ENCODE measurements at regions not wholly inside any gene's neighbourhood (a gene's known extent, or its start where the extent isn't known, plus 50 kb on each side); places are given as distances from the start of the nearest gene placed in this dataset.

DNA sequence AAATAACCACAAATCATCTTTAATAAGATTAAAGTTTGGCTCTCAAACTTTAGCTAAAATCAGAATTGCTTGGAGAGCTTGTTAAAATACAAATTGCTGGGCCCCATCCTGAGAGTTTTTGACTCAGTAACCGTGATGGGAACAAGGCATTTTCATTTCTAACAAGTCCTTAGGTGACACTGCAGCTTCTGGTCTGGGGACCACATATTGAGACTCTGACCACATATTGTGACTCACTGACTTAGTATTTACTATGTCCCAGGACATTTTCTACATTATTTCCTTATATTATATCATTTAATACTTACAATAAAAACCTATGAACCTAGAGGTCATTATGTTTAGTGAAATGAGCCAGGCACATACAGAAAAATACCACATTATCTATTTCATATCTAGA, 164.5 kb downstream of the ZMAT3 start:
- Histone ChIP-seq H4K20me1 (ENCODE audit: low read depth, low read length) (no peaks in the 10 kb centered on the region), H3K36me3 (ENCODE audit: low read length) (no peaks in the 10 kb centered on the region), H3K9me3 (ENCODE audit: insufficient read depth, low read length) (no peaks in the 10 kb centered on the region), H3K79me2 (ENCODE audit: insufficient read depth, low read length) (no peaks in the 10 kb centered on the region), H3K4me2 (ENCODE audit: low read depth, low read length, poor library complexity, severe bottlenecking) (no peak overlapping the region), H3K27ac (ENCODE audit: low read depth, low read length) (no peak overlapping the region), H2AFZ (ENCODE audit: low read depth, low read length, severe bottlenecking) (no peak overlapping the region), H3K9me2 (replicated peaks; ENCODE audit: insufficient read depth, low read length) (no peaks in the 10 kb centered on the region), H3F3A (ENCODE audit: insufficient read depth) (no peaks in the 10 kb centered on the region), H3K4me3 (ENCODE audit: insufficient read depth, low read length, poor library complexity, severe bottlenecking) (no peak overlapping the region), H3K9ac (ENCODE audit: low read length) (no peak overlapping the region), H3K27me3 (ENCODE audit: low read length) (no peaks in the 10 kb centered on the region)
- TF ChIP-seq, protein P1, sequence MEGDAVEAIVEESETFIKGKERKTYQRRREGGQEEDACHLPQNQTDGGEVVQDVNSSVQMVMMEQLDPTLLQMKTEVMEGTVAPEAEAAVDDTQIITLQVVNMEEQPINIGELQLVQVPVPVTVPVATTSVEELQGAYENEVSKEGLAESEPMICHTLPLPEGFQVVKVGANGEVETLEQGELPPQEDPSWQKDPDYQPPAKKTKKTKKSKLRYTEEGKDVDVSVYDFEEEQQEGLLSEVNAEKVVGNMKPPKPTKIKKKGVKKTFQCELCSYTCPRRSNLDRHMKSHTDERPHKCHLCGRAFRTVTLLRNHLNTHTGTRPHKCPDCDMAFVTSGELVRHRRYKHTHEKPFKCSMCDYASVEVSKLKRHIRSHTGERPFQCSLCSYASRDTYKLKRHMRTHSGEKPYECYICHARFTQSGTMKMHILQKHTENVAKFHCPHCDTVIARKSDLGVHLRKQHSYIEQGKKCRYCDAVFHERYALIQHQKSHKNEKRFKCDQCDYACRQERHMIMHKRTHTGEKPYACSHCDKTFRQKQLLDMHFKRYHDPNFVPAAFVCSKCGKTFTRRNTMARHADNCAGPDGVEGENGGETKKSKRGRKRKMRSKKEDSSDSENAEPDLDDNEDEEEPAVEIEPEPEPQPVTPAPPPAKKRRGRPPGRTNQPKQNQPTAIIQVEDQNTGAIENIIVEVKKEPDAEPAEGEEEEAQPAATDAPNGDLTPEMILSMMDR (IDR thresholded peaks at IDR 0.05; ENCODE audit: insufficient read depth, low read length, poor library complexity, severe bottlenecking): no peak
- TF ChIP-seq EZH2phosphoT487 (conservative IDR thresholded peaks at IDR 0.05; ENCODE audit: low read length): no peak

DNA sequence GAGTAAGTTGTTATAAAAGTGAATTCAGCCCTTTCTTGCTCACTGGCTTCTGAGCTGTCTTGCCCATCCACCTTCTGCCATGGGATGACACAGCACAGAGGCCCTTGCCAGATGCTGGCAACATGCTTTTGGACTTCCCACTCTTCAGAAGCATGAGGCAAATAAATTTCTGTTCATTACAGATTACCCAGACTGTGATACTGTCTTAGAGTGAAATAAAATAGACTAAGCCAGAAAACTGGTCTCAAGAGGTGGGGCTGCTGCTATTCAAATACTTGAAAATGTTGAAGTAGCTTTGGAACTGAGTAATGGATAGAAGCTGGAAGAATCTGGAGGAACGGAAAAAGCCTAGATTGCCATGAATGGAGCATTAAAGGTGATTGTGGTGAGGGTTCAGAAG, 170.4 kb downstream of the ZMAT3 start:
- Histone ChIP-seq H4K20me1 (ENCODE audit: low read depth, low read length) (no peaks in the 10 kb centered on the region), H3K9me2 (replicated peaks; ENCODE audit: insufficient read depth, low read length) (no peaks in the 10 kb centered on the region), H3K27me3 (ENCODE audit: low read length) (no peaks in the 10 kb centered on the region), H3F3A (ENCODE audit: insufficient read depth) (no peaks in the 10 kb centered on the region), H3K36me3 (ENCODE audit: low read length) (no peaks in the 10 kb centered on the region), H3K27ac (ENCODE audit: low read depth, low read length) (no peak overlapping the region), H3K9ac (ENCODE audit: low read length) (no peak overlapping the region), H2AFZ (ENCODE audit: low read depth, low read length, severe bottlenecking) (no peak overlapping the region), H3K4me2 (ENCODE audit: low read depth, low read length, poor library complexity, severe bottlenecking) (no peak overlapping the region), H3K4me3 (ENCODE audit: insufficient read depth, low read length, poor library complexity, severe bottlenecking) (no peak overlapping the region), H3K79me2 (ENCODE audit: insufficient read depth, low read length) (no peaks in the 10 kb centered on the region), H3K9me3 (ENCODE audit: insufficient read depth, low read length) (no peaks in the 10 kb centered on the region)
- TF ChIP-seq, protein P1 (IDR thresholded peaks at IDR 0.05; ENCODE audit: insufficient read depth, low read length, poor library complexity, severe bottlenecking): no peak
- TF ChIP-seq EZH2phosphoT487 (conservative IDR thresholded peaks at IDR 0.05; ENCODE audit: low read length): no peak

DNA sequence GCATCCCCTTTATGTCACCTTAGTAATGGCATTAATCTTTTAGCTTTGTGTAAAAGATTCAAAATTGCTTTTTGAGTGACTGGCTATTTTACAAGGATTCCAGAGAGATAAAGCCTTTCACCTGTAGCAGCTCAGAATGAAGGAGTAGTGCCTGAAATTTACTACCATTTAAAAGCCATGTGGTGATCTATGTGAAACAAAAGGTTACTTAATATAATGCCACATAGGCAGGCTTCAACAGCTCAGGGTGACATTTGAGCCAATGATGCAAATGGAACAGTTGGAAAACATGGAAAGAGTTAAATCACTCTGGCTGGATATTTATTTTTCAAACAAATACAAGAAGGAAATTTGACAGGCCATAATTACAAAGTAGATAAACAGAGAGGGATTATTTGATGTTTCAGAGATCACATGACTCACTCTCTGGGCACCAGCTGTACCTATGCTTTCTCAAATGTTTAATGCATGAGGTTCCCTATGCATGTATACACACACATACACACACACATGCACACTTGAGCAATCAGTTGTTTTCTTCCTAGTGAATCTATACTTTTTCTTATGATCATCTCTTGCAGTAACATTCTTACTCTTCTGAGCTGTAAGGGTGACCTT, 171.5 kb downstream of the ZMAT3 start:
- no peak overlapping the region for H3K27ac ChIP-seq (ENCODE audit: low read depth, low read length)
- no peak overlapping the region for H2AFZ ChIP-seq (ENCODE audit: low read depth, low read length, severe bottlenecking)
- no peak for TF ChIP-seq EZH2phosphoT487 (conservative IDR thresholded peaks at IDR 0.05; ENCODE audit: low read length)
- TF ChIP-seq, protein P1 (IDR thresholded peaks at IDR 0.05; ENCODE audit: insufficient read depth, low read length, poor library complexity, severe bottlenecking): no peak
- H3F3A ChIP-seq (ENCODE audit: insufficient read depth): no peaks in the 10 kb centered on the region
- no peaks in the 10 kb centered on the region for H3K79me2 ChIP-seq (ENCODE audit: insufficient read depth, low read length)
- H3K9me2 ChIP-seq (replicated peaks; ENCODE audit: insufficient read depth, low read length): no peaks in the 10 kb centered on the region
- H4K20me1 ChIP-seq (ENCODE audit: low read depth, low read length): no peaks in the 10 kb centered on the region
- no peak overlapping the region for H3K4me2 ChIP-seq (ENCODE audit: low read depth, low read length, poor library complexity, severe bottlenecking)
- H3K4me3 ChIP-seq (ENCODE audit: insufficient read depth, low read length, poor library complexity, severe bottlenecking): no peak overlapping the region
- no peaks in the 10 kb centered on the region for H3K36me3 ChIP-seq (ENCODE audit: low read length)
- H3K9ac ChIP-seq (ENCODE audit: low read length): no peak overlapping the region
- no peaks in the 10 kb centered on the region for H3K9me3 ChIP-seq (ENCODE audit: insufficient read depth, low read length)
- no peaks in the 10 kb centered on the region for H3K27me3 ChIP-seq (ENCODE audit: low read length)
